HUDEP-2 (cell line): ENCODE measurements at regions not wholly inside any gene's neighbourhood (a gene's known extent, or its start where the extent isn't known, plus 50 kb on each side); places are given as distances from the start of the nearest gene placed in this dataset.

ENCODE experiments used
- DNase-seq, 76 experiments: peaks; one replicate each; lab custom pipeline; 2025; ENCODE audit not compliant: unreplicated experiment in 76 of 76; lab: John Stamatoyannopoulos, UW

- no peak for DNase-seq
These were observed 243.2 kb upstream of the ARID1B start for GRCh38 chr6:156533872-156534524.

- no peak for DNase-seq
These were observed 251.1 kb upstream of the ARID1B start for GRCh38 chr6:156526081-156526480.

DNA sequence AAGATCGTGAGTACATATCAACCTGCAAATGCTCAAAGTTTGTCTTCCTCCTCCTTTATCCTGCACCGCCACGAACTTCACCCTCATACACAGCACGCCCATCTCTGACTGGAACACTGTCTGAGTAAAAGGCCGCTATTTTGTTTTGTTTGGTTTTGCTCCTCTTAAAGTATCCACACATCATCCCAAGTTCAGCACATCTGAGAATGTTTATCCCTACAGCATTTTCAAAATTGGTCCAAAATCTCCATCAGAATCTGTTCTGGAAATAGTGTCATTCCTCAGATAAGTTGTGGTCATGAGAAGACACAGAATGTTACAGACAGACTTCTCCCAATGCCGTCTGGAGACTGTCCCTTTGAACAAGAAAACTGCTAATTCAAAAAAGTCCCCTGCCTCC lies 251.6 kb upstream of the ARID1B start:
- DNase-seq = no peak

DNA sequence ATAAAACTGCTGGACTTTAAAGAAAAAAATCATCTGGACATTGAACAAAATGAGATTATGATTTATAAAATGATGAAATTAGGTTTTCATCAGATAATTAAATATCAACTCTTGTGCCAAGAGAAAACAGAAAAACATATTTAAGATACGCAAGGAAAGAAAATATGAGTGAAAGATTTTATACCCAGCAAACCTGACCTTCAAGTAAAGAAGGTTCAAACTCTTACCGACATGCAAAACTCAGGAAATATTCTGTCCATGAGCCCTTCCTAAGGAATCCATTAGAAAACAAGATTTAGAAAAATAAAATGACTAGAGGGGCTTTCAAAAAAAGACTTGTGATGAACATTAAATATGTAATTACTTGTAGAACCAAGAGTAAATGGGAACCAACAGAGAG lies 257.2 kb upstream of the ARID1B start:
- no peak for DNase-seq

DNA sequence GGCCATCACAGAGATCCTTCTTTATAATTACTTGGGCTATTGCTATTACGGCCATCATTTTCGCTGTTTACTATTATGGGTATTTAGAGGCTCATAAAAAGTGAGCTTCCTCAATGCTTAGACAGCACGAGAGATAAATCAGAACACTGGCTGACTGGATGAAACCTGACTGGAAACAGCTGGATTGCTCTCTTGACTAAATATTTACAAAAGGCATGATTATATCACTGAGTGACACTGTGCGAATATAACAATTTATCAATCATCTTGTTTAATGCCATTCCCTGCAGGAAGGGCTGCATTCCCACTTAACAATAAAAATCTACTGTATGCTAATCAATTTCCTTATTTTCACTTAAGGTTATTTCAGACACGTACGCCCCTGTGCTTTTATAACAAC lies 260.1 kb upstream of the ARID1B start:
- DNase-seq = no peak

DNA sequence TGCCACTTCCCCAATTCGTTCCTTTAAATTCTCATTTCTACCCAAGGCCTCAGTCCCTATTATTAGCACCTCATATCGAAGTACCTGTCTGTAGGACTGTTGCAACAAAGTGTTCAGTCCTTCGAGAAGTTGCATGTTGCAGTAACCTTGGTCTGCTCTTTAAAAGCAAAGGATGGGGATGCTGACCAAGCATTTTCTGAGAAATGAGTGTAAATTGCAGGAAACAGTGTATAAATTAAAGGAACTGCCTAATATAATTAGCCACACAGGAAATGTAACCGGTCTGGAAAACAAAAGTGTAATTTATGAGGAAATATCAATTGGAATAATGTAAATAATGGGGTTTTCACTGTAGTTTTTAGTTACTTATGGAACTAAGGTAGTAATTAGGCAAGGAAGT lies 261.9 kb upstream of the ARID1B start:
- no peak for DNase-seq

- DNase-seq = no peak
These were observed 263.7 kb upstream of the ARID1B start for GRCh38 chr6:156513504-156513903.

GRCh38 chr6:156511570-156511969 lies 265.6 kb upstream of the ARID1B start:
- no peak for DNase-seq

GRCh38 chr6:156511051-156511450 lies 266.1 kb upstream of the ARID1B start:
- no peak for DNase-seq

DNA sequence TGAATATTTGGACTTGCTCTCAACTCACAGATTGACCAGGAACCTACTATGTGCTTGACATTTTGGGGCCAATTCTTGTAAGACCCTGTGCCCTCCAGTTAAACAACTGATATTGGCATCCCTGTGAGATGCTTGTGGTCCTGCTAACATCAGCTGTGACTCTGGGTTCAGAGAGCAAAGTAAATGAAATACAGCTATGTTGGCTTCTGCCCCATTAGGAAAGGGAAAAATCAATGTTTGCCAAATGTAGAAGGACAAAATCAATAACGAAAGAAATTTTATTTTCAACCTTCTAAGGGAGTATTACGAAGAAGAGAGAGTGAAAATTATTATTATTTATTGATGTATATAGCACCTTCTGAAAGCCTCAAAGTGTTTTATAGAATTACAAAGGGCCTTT lies 266.9 kb upstream of the ARID1B start:
- no peak for DNase-seq

DNA sequence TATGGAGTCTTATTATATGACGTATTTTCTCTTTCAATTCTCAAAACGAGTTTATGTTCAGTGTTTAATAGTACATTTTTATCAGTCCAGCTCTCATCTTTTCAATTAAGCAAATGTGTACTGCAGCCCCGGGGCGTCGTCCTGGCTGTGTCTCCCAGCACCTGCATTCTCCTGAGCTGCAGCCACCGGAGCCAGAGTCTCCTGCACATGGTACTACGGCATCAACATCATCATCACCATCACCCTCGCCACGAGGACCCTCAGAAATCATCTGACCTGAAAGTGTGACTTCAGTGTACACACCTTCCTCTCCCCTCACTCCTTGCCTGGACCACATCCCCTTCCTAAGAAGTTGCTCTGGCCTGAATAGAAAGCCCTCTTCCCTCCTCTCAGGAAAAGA lies 267.7 kb upstream of the ARID1B start:
- DNase-seq = no peak

GRCh38 chr6:156508923-156509322 lies 268.3 kb upstream of the ARID1B start:
- no peak for DNase-seq

GRCh38 chr6:156508126-156508525 lies 269.1 kb upstream of the ARID1B start:
- DNase-seq = no peak

DNA sequence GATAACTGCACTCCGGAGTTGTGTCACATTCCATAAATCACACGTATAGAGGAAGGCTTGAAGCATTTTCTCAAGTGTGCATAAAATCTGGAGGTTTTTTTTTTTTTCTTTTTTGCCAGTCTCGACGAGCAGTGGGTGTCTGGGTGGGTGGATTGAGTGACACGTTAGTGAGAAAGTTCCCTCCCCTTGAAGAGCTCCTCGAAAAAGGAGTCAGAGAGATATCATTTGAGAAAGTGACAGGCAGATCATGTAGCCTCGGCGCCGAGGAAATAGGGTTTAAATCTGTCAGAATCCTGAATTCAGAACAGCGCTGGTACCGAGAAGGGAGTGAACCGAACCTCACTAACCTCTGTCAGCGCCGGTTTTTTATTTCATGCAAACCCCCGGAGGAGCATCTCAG lies 269.5 kb upstream of the ARID1B start:
- no peak for DNase-seq

DNA sequence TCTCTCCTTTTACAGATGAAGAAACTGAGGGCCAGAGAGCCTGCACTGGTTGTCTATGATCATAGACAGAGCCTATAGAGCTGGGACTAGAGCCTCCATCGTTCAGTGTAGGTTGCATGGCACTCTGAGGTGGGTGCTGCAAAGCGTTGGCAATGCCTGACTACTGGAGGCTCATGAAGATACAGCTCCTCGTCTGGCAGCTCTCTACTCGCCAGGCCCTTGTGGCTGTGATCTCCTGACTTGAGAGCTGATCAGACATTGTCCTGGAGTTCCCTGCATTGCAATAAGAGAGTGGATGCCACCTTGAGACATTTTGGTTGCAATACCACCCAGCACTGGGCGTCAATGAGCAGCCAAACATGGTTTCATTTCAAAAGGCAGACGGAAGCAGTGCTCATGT lies 270.1 kb upstream of the ARID1B start:
- no peak for DNase-seq

DNA sequence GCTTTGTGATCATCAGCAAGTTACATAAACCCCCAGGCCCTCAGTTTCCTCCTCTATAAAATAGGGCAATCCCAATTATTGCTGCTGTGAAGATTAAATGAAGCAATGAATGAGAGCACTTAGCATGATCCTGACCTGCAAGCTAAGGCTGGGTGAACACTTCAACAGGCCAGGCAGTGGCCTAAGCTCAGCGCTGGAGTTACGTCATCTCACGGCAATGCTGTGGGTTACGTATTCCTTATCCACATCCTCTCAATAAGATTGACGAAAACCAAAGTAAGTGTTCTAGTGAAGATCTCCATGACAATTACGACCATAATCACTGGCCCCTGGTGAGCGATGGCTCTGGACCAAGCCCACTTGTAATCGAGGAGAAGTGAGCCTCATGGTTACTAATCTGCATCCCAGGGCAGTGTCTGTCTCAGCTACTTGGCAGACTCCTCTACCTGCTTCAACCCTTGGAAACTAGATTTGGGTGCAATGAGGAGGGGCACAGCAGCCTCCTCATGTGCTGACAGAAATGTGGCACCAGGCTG lies 274.1 kb upstream of the ARID1B start:
- DNase-seq = no peak

GRCh38 chr6:156497618-156498017 lies 279.6 kb upstream of the ARID1B start:
- DNase-seq = no peak

DNA sequence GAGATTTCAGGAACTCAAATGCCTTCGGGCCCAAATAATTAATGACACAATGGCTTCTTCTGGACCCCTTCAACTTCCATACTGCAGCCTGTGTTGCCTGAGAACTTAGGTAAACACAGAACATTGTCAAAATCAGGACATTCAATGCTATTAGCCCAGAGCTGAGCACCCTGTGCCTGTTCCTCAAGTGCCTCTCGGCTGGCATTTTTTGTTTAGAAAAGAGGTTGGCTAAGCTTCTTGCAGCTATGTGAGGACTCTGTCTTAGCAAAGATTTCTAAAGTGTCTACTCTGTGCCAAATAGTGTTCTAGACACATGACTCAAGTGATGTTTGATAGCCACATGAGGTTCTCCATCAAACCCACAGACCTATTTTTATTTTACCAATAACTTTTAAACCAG lies 289.3 kb upstream of the ARID1B start:
- DNase-seq = no peak

DNA sequence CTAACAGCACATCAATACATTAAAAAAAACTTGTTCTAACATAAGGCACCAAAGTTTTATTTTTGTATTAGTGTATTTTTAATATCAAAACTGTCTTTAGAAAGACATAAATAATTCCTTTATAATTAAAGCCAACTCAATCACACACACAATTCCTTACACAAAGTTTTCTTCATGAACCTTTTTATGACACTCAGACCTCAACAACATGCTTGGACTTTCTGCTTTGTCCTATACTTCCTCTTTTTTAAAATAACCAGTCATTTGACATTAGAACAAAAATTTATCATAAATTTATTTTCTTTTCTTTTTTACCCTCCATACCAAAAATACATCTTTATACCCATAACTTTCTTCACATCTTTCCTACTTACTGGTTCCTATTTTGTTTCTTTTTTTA lies 292.0 kb upstream of the ARID1B start:
- DNase-seq = no peak

DNA sequence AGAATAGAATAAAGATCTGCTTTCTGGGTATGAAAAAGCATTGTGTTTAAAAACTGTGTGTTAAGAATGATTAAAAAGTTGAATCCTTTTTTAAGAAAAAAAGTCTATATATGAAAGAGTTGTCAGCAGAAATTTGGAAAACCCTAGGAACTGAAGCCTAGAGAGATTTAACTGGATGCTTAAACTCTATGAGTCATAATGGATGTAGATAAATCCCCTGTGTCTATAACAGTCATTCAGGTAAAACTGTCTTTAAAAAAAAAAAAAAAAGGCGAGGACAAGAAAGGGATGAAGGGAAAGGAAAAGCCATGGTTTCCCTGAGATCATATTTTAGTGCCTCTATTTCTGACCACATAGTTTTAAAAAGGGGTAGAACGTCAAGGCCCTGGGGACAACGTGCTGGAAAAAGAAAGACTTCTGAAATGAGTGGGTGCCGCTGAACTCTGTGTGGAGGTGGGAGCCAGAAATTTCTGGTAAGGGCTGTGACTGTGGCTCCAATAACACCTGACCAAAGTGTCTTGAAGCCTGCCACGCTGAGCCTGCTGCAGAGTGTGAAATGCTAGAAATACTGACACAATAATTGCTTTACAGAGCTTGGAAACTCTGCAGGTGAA lies 302.6 kb upstream of the ARID1B start:
- DNase-seq = no peak

DNA sequence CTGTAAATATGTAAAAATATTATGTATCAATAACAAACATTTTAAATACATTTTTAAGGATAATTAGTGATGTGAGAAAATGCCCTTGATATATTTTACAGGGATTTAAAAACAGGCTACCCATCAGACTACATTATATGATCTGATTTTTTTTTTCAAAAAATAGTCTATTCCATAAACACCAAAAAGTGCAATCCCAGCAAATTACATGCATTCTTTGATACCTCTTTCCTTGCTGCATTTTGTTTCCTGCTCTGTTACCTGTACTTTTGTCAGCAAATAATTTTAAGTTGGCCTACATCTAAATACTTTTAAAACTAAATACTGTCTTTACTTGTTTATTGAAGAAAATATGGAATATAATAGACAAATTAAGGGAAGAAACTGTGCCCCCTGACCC lies 306.2 kb upstream of the ARID1B start:
- no peak for DNase-seq

DNA sequence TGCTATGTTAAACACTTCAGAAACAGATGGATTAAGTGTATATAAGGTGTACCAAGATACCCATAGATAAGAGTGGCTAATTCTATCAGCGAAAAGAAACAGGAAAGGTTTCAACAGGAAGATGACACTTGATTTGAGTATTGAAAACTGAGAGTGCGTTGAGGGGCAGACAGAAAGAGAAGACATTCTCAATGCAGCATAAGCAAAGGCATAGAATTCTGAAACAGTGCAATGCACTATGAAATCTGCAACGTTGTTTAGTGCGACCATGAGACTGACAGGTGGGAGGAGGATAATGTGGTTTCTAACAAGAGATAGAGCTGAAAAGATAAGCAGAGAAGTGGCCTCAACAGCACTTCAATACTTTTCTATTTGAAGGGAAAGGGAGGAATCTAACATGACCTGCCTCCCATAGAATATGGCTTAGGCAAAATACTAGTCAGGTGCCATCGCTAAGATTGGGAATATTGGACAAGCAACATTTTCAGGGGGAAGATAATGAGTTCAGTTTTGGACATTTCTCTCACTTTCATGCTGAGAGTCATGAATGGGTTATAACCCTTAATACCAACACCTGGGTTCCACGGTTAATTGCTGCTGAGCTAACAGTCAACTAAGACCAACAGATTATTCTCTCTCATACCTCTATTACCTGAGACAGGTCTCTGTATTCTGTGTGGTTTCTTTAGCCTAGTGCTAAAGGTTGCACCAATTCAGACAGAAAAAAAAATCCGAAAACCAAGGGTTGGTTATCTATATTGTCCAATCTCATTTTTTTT lies 312.9 kb upstream of the ARID1B start:
- no peak for DNase-seq
